ENCODE measurements at regions not wholly inside any gene's neighbourhood (a gene's known extent, or its start where the extent isn't known, plus 50 kb on each side); places are given as distances from the start of the nearest gene placed in this dataset.
"Not testable (repeated sequence)": the region's sequence is repeated elsewhere in the genome, so short reads cannot be mapped to it uniquely, and the experiment has no call there.

- TF ChIP-seq ATF4 (CRISPR knock-in tag; IDR thresholded peaks at IDR 0.05) (no peak), KMT2A (CRISPR knock-in tag; IDR thresholded peaks at IDR 0.05) (no peak)
These were observed 228.3 kb downstream of the FAM181B start (continued) for GRCh38 chr11:82505379-82505778.

GRCh38 chr11:82501174-82501573, 232.5 kb downstream of the FAM181B start:
- DNase-seq (ENCODE audit: low spot score); H3K36me3 ChIP-seq (replicated peaks in 1 of 2; ENCODE audit: control insufficient read depth in 1 of 2, insufficient read depth in 2 of 2, low read length in 2 of 2); H3K9me3 ChIP-seq (ENCODE audit: low read length); FAIRE-seq; H4K20me1 ChIP-seq (ENCODE audit: insufficient read depth, low read length); POLR2A ChIA-PET; CTCF ChIA-PET (ENCODE audit: low intra/inter-chr PET ratio, low total read pairs); H2AFZ ChIP-seq (ENCODE audit: low read length); H3K27ac ChIP-seq (ENCODE audit: extremely low read length, insufficient read depth, low read length); H3K79me2 ChIP-seq (ENCODE audit: insufficient read depth, low read length); BruUV-seq (replicated peaks); ATAC-seq; H3K27me3 ChIP-seq (ENCODE audit: control insufficient read depth in 1 of 2, insufficient read depth in 2 of 2, low read length in 2 of 2); in situ Hi-C loops (cut with HindIII; ENCODE audit: extremely low pct_ligation_motif_present, low pct_unique_long_range_greater_than_20kb); H3K4me2 ChIP-seq (ENCODE audit: low read depth, low read length); intact Hi-C loops (cut with micrococcal nuclease; ENCODE audit: unreplicated experiment); H3K9ac ChIP-seq (ENCODE audit: insufficient read depth, low read depth, low read length); H3K4me1 ChIP-seq (ENCODE audit: insufficient read depth, low read length); H3K4me3 ChIP-seq (replicated peaks in 1 of 3; ENCODE audit: insufficient read depth in 1 of 3, low read depth in 2 of 3, low read length in 3 of 3): not testable (repeated sequence)
- no CpG with 5 or more reads among the region's 26 CpGs for WGBS (ENCODE audit: low lambda C conversion rate)

- BruUV-seq (replicated peaks) = no TSS peak
- Histone ChIP-seq H2AFZ (ENCODE audit: low read length) (no peak overlapping the region), H3K9me3 (ENCODE audit: low read length) (no peaks in the 10 kb centered on the region), H3K4me1 (ENCODE audit: insufficient read depth, low read length) (no peaks in the 10 kb centered on the region), H4K20me1 (ENCODE audit: insufficient read depth, low read length) (no peaks in the 10 kb centered on the region), H3K36me3 (replicated peaks in 1 of 2; ENCODE audit: control insufficient read depth in 1 of 2, insufficient read depth in 2 of 2, low read length in 2 of 2) (no peaks in the 10 kb centered on the region), H3K27ac (ENCODE audit: extremely low read length, insufficient read depth, low read length) (no peak overlapping the region), H3K4me2 (ENCODE audit: low read depth, low read length) (no peak overlapping the region), H3K79me2 (ENCODE audit: insufficient read depth, low read length) (no peaks in the 10 kb centered on the region), H3K27me3 (ENCODE audit: control insufficient read depth in 1 of 2, insufficient read depth in 2 of 2, low read length in 2 of 2) (no peaks in the 10 kb centered on the region), H3K9ac (ENCODE audit: insufficient read depth, low read depth, low read length) (no peak overlapping the region), H3K4me3 (replicated peaks in 1 of 3; ENCODE audit: insufficient read depth in 1 of 3, low read depth in 2 of 3, low read length in 3 of 3) (no peak overlapping the region)
- ChIA-PET CTCF (ENCODE audit: low intra/inter-chr PET ratio, low total read pairs) (no interaction called here), POLR2A (no interaction called here)
- TF ChIP-seq RFX5 (IDR thresholded peaks at IDR 0.05; ENCODE audit: low read depth, low read length) (no peak), MAFK (conservative IDR thresholded peaks at IDR 0.05 in 1 of 2, IDR thresholded peaks at IDR 0.05 in 1 of 2; ENCODE audit: low read length in 2 of 2) (peak in 1 of 2 experiments; percentile 57; a peak in 3 of 4 replicates), FOXA1 (IDR thresholded peaks at IDR 0.05) (no peak), FOXA1 (CRISPR knock-in tag; IDR thresholded peaks at IDR 0.05) (peak; percentile 34; the same call in 1 of the 2 replicates), CTCF (CRISPR knock-in tag; IDR thresholded peaks at IDR 0.05) (peak; percentile 48), MAFF (IDR thresholded peaks at IDR 0.05; ENCODE audit: low read depth, low read length) (peak; percentile 54)
- peak; percentile 89 for ATAC-seq
- DNase-seq (ENCODE audit: low spot score) = peak; percentile 14
- FAIRE-seq = no peak
- intact Hi-C loops (cut with micrococcal nuclease; ENCODE audit: unreplicated experiment) = loop anchor here (1.0 kb wide), 1 partner anchor 200 kb away; no protein-coding TSS in a partner anchor
- 0% methylated on average over 2 of the region's 3 CpGs for WGBS (ENCODE audit: low lambda C conversion rate)
- in situ Hi-C loops (cut with HindIII; ENCODE audit: extremely low pct_ligation_motif_present, low pct_unique_long_range_greater_than_20kb) = no loop called here
These were observed 238.7 kb downstream of the FAM181B start for GRCh38 chr11:82494988-82495432.
